HG02588 (cell line): ENCODE measurements at regions not wholly inside any gene's neighbourhood (a gene's known extent, or its start where the extent isn't known, plus 50 kb on each side); places are given as distances from the start of the nearest gene placed in this dataset.
"Not testable (repeated sequence)": the region's sequence is repeated elsewhere in the genome, so short reads cannot be mapped to it uniquely, and the experiment has no call there.

ENCODE experiments used
- ATAC-seq: cut with Tn5 transposase; IDR thresholded peaks from one replicate; pipeline ENCODE4 v1.9.1; 2021; ENCODE audit warnings: mild to moderate bottlenecking, moderate library complexity; ENCODE audit not compliant: unreplicated experiment

DNA sequence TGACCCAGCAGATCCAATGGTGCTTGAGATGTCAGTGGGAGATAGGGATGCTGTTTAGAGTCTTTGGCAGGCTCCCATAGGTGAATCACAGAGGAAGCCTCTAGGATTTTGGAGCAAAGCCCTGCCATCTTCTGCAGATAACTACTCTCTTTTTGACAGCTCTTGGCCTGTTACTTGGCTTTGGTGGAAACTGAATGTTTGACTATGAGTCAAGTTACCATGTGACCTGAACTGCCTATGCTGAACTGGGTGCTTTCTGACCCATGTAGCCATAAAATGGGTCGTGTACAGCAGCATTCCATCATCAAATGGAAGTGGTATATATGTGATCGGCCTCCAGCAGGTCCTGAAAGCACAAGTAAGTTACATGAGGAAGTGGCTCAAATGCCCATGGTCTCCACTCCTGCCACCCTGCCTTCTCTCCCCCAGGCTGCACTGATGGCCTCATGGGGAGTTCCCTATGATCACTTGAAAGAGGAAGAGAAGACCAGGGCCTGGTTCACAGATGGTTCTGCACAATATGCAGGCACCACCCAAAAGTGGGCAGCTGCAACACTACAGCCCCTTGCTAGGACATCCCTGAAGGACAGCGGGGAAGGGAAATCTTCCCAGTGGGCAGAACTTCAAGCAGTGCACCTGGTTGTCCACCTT lies 105.6 kb upstream of the ZC3H12A start:
- ATAC-seq = not testable (repeated sequence)

DNA sequence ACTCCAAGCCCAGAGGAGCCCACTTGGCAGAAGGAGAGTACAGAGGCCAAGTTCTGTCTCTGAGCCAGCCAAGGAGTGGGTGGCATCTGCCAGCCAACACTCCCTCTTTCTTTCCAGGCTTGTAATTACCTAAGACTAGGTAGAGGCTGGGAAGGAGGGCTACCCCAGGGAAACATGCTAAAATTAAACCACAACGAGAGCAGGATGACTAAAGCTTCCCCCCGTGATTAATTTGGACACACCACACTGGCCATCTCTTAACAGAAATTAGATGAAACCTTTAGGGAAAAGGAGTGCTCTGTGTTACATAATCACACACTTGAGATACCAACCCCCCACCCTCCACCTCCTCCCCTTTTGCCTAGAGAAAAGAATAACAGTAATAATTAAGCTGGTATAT lies 102.1 kb upstream of the ZC3H12A start:
- no peak for ATAC-seq

DNA sequence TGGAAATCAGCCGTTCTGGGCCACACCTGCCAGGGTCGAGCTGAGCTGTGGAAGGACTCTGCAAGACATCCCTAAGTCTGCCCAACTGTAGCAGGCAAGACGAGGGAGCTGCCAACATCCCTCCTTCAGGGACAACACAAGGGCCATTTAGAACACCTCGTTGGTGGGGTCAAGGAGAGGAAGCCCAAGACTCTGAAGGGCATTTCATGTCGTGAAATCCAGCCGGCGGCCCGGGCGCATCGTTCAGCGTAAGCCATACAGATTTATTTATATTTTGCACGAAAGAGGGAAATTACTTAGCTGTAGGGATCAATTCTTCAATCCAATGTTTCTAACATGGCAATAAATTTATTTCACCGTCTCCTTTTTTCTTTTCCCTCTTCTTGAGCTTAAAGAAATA lies 101.7 kb upstream of the ZC3H12A start:
- no peak for ATAC-seq

DNA sequence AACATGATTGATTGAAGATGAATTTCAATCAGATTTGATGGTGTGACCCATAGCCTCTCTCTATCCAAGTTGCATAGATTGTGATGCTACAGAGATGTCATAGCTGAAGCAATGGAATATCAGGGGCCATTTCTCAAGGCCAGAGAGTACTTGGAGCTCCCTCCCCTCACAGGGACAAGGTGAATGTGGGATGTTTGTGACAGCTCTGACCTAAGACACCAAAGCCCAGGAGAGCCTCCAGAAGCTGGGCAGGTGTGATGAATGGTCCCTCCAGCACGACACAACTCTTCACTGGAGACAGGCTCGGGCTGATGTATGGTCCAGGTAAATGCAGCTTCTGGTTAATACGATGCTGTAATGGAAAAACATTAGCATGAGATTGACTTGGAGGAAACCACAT lies 101.0 kb upstream of the ZC3H12A start:
- no peak for ATAC-seq

DNA sequence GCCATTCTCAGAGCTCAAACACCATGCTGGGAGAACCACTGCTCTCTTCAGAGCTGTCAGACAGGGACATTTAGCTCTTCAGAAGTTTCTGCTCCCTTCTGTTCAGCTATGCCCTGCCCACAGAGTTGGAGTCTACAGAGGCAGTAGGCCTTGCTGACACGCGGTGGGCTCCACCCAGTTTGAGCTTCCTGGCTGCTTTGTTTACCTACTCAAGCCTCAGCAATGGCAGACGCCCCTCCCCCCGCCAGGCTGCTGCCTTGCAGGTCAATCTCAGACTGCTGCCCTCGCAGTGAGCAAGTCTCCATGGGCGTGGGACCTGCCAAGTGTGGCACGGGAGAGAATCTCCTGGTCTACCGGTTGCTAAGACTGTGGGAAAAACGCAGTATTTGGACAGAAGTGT lies 93.8 kb upstream of the ZC3H12A start:
- ATAC-seq = not testable (repeated sequence)

DNA sequence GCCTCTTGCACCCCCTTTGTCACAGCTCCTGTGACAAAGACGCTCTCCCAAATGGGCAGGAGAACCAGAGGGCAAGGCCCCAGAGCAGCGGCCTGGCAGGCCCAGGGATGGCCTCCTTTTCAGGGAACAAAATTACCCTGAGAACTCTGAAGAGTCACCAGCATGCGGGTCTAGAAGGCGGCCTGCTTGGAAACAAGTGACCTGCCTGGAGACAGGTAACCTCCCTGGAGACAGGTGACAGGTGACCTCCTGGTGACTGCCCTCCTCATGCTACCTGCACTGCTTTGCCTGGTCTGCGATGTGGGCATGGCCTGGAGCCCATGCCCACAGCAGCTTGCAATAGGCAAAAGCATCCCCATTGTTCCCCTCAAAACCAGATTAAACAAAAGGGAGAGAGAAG lies 86.5 kb upstream of the ZC3H12A start:
- ATAC-seq = no peak

DNA sequence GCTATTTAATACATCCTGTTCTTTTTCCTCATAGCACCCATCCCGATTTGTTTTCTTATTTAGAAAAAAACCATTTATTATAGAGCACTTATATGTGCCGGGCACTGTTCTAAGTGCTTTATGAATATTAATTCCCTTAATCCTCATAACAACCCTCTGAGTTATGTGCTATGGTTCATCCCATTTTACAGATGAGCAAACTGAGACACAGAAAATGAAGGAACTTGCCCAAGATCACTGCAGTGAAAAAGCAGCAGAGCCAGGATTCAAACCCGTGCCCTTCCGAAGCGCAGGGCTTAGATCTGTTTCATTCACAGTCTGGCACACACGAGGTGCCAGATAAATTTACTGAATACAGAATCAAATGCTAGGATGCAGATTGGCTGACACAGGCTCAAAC lies 85.1 kb upstream of the ZC3H12A start:
- no peak for ATAC-seq

DNA sequence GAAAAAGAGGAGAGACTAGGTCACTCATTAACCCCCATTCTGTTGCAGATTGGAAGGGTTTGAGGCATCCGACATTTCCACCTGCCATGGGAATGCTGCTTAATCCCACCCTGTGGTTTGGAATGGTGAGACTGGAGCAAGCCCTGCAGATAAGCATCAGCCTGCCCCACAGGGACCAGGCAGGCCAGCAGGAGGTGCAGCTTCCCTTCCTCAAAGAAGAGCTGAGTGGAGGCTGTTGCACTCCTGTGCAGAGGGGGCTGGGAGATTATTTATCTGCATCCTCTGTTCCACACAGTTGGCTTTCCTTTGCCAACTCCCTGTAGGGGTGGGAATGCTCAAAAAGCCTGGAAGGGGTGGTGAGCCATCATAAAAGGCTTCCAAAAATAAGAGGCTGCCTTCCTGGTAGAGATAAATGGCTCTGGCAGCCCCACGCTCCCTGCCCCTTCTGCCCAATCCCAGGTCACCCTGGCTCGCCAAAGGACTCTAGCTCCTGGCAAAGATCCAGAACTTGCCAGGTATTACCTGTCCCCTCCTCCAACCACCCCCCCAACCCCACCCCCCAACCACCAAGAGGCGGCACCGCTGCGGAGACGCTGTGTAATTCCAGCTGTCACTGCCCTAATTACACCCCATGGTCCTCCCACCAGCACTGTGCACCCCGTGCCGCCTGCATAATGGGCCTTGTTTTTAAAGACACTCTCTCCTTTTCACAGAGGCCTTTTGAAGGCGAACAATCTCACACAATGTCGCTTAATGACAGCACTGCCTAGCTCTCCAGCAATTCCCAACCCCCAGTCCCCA lies 83.0 kb upstream of the ZC3H12A start:
- no peak for ATAC-seq

DNA sequence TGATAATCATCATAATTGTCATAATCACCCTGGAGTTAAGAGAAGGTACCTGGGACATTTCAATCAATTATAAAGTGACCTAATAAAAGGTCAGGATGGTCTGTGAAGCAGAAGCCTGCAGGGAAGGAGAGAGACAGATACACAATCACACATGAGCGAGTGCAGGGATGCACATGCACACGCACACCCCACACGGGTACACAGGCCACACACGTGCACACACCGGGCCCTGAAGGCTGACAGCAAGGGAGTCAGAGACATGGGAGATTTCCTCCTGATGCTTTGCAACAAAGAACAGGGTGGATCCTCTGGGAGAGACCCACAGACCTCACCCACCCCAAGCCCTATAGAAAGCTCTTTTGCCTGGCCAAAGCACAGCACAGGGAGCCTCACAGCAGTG lies 82.3 kb upstream of the ZC3H12A start:
- ATAC-seq = no peak

DNA sequence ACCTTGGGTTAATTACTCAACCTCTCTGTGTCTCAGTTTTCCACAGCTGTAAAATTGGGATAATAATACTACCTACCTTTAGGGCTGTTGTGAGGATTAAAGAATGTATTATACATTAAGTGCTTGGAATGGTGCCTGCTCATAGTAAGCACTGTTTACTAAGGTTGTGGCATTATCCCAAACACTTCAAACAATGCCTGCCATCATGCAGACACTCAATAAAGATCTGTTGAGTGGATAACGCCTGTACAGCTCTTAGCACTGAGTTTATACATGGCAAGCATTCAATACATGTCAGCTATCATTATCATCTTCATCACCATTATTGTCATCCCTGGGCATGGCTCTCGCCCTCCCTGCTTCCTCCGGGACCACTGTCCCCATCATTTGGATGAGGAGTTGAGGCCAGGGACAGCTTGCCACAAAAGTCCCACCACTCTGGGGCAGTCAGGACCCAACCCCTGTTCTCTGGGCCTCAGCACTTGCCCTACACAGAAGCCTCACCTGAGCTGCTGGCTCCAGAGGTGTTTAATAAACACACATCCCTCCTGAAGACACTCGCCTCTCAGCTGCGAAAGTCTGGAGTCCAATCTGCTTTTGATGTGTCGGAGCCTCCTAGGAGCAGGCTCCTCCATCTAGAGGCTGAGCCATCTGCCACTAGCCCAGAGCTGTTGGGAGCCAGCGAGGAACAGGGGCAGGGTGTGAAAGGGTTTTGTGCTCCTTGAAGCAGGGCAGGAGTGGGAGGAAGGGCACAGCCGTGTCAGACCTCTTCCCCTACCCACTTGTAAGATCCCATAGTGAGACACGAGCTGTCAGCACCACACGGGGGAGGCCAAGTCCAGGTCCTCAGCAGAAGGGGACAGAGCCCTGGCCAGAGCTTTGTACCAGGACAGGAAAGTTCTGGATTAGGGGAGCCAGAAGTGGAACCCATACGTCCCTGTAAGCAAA lies 80.9 kb upstream of the ZC3H12A start:
- no peak for ATAC-seq

DNA sequence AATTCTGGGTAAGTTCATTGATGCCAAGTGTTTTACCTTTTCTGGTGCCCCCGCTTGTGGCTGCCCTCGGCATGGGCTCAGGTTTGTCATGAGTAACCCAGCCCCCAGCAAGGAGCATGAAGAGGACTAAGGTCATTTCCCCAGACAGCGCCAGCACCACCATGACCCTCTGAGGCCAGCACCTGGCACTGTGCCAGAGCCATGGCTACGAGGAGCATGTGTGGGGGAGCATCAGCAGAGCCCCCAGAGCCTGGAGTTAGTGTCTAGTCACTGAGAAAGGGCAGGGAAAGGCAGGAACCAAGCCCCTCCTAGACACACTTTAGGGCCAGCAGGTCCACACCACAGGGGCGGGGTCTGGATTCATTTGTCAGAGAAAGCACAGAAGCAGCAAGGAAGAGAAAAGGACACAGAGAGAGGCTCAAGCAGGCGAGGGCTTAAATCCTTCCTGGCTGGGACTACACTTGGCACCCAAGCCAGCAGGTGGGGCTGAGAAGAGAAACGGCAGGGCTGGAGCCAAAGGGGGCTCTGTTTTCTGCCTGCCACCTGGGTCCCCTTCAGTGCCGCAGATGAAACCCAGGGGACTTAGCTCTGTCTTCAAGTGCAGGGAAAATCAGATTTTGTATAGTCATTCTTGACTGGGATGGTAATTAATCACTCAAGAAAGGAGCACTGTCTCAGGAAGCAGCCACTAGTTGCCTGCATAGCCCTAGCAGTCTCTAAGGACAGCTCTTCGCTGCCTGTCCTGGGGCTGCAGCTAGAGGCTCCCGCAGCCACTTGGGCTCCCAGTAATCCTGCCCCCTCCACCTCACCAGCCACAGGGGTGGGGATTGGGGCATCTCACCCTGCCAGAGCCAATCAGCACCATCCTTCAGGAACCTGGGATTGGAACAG lies 79.6 kb upstream of the ZC3H12A start:
- no peak for ATAC-seq

DNA sequence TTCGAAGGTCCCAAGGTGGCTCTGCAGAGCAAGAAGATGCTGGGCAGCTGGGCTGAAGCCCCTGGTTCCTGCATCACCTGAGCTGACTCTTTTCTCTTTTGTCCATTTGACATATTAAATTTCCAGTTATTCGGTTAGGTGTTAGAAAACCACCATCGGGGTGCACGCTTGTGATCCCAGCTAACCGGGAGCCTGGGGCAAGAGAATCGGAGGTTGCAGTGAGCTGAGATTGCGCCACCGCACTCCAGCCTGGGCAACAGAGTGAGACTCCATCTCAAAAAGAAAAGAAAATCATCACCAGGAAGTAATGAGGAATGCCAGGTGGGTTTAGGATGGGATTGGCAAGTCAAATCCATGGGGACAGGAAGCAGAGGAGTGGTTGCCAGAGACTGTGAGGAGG lies 76.3 kb upstream of the ZC3H12A start:
- no peak for ATAC-seq

DNA sequence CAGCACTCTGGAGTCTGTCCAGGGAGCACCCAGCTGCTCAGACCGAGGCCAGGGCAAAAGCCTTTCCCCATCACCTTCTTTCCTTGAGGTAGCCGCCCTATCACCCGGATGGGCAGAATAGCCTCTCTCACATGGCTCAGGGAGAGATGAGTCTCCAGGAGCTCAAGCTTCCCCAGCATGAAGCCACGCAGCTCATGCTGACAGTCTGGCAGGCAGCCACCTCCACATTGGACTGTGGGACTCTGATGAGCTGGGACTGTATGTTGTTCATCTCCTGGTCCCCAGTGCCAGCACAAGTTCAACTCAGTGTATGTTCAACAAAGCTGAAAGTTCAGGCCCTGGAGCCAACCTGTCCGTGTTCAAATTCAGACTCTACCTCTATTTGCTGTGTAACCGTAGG lies 75.2 kb upstream of the ZC3H12A start:
- ATAC-seq = no peak

DNA sequence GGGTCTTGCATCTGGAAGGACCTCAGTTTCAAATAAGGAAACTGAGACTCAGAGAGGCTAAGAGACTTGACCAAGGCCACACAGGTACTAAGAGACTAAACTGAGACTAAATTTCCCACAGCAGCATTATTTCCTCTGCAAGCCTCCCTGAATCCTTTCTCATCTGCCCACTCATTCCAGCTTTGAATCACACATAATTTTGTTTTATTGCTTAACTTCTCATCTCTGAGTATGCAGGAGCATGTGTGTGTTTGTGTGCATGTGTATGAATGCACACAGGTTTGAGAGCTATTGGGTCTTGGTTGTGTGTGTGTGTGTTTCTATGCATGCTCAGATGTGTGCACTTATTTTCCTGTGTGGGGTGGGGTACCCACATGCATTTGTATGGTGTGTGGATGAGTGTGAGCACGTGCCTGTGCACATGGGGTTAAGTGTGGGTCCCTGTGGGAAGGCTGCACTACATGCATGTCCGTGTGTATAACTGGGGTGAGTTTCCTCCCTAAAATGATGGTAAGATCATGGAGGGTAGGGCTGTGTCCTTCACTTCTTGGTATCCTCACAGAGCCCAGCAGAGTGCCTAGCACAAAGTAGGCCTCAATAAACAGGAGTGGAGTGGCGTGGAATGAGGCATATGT lies 74.4 kb upstream of the ZC3H12A start:
- ATAC-seq = no peak

DNA sequence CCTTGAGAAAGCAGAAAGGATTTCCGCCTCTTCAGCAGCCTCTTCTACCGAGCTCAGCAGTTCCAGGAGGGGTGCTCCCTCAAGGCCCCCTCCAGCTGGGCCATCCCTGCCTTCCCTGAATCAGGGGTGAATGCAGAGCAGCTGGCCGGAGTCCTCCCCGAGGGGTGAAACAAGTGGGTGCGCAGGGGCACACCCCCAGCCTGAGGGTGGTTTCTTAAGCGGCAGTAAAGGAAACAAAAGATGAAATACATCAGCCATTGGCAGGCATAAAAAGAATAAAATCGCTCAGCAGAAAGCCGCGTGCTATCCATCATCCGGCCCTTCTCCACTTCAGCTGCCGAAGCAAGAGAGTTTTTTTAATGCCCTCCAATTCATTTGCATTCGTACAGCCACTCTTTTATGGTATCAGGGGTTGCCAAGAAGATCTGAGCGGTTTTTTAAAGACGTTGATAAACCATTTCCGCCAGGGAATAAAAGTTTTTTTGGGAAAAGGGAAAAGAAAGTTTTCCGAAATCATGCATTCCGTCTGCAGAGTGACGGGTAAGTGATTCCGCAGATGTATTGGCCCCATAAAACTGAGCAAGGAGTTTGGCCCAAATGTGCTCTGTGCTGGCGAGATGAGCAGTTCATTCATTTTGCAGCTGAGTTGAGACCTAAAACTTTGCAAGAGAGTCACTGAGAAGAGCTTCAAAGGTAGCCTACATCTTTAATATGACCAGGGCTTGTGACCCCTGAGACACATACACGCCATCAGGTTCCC lies 73.7 kb upstream of the ZC3H12A start:
- no peak for ATAC-seq

DNA sequence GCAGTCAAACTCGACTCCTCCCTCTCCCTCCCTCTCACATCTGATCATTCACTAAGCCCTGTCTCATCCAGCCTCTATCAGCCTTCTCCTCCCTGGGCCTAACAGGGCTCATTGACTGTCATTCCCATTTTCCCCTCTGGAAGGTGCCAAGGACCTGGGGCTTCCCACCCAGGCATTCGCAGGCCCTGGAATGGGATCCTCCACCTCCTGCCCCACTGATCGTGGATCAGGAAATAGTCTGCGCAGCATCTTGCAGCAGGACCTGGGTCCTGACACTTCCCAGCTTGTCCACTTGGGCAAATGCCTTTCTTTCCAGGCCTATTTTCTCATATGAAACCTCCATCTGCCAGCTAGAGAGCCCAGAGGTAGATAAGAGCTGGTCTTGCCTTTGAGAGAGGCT lies 71.2 kb upstream of the ZC3H12A start:
- no peak for ATAC-seq

DNA sequence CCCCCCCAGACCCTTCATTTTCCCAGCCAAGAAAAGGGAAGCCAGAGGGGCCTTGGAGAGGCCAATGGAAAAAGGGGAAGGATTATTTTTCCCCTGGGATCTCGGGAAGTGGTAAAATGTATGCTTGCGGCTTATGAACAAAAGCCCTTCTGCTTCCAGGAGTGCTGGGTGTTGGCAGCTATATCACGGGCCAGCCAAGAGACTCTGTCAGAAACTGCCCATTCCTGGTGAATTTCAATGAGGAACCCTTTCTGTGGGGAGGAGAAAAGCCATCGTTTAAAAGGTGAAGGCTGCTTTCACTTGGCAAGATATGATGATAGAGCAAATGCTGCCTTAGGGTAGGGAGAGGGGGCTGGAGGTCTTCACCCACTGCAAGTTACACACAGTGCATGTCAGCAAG lies 69.7 kb upstream of the ZC3H12A start:
- no peak for ATAC-seq

DNA sequence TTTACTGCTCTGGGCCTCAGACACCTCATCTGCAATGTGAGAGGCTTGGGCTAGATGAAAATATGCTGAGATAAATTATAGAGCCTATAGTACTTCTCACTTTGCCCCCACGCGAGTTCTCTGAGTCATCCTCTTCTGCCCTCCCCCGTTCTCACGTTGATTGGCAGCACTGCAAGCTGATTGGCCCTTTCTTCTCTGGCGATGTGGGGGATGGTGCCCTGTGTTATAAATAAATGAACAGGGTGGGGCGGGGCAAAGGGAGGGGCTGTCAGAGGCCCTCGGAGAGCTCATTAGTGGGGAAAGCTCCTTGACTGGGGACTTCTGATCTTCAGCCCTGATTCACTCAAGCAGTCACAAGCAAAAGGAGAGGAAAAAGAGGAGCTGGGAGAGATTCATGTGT lies 64.3 kb upstream of the ZC3H12A start:
- no peak for ATAC-seq

DNA sequence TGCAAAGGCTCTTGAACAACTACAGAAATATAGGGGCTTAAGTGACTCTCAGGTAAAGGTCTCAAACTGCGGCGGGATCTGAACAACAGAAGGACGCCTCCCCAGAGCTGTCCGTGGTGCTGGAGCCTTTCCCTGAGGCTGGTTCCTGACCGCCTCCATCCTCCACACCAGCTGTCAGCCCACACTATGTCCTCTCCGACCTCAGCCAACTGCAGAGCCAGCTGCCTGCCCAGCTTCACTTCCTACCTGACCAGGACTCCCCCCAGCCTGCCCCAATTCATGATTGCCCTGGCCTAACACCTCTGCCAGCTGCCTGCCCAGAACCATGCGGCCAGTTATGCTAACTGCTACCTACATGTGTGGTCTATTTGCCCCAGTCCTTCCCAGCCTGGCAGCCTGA lies 63.6 kb upstream of the ZC3H12A start:
- no peak for ATAC-seq
